ENCODE measurements at regions not wholly inside any gene's neighbourhood (a gene's known extent, or its start where the extent isn't known, plus 50 kb on each side); places are given as distances from the start of the nearest gene placed in this dataset.

DNA sequence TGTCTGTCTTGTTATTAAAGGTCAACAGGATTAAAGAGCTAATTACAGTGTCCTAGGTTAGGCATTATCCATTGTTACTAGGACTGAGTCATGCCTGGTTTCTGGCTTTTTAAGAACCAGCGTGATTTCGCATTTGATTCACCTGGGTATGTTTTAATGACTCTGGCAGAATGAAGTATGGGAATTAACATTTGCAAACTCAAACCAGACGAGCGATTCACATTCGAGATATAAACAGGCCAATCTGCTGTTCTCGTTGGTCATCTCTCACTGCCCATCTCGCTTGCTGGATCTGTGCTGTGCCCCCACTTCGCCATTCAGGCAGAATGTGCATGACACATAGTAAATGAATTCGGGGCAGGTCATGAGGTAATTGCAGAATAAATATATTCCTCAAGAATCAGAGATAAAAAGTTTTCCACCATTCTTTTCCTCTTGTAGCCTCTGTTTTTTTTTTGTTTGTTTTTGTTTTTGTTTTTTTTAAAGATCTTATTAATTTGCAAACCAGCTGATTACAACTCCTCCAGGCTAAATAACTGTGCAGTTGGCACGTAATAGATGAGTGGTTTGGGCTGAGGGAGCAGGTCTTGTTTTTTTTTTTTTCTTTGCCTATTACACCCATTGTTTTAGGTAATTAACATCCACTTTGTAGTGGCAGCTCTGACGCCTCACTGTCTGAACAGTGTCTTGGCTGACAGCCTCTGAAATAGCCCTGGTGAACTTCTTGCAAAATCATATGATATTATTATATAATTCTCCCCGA is 313.5 kb upstream of the MSX2 start:
- no peak for DNase-seq (ENCODE audit: low read depth in 3 of 3)

DNA sequence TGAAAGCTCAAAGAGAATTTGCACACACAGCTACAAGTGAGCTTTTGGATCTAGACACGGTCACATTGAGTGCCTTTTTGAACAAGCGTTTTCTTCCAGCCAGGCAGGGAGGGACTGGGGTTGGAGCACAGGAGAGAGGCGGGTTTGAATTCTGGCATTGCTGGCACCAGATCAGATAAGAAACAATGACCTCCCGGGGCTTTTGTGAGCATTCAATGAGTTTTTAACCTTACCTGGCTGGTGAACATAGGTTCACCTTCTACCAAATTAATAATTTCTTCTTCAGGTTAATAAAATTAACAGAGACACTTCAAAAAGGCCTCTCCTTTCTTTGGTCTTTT is 312.9 kb upstream of the MSX2 start:
- DNase-seq (ENCODE audit: low read depth in 3 of 3): no peak

DNA sequence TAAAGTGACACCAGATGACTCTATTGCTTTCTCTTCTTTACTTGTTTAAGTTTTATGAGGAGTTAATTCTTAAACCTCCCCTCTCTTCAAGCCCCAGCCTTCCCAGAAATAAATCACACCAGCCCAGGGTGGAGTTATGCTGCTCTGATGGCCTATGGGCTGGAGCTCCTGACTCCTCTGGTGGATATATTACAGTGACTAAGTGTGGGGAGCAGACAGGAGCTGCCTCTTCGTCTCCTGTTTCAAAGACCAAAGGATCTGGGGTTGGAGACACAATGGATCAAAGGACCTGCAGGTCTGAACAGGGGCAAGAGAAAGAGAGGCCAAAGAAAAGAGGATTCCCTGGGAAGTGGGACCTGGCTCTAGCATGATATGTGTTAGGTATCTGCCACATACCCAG is 312.0 kb upstream of the MSX2 start:
- DNase-seq (ENCODE audit: low read depth in 3 of 3): no peak

DNA sequence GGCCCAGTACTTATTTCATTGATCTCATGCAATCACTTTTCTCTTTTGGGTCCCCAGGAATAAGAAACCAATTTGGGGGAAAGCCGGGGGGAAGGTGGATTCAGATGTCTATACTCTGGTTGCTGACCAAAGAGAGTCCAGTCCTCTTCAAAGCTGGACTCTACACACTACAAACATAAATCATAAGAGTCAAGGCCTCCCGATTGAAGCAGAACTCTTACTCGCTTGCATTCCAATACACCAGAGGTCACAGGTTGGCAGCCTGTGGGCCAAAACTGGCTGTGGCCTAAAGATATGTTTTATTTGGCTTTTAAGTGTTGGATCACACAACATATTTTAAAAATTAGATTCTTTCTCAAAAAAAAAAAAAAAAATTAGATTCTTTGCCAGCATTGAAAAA is 311.4 kb upstream of the MSX2 start:
- no peak for DNase-seq (ENCODE audit: low read depth in 3 of 3)

DNA sequence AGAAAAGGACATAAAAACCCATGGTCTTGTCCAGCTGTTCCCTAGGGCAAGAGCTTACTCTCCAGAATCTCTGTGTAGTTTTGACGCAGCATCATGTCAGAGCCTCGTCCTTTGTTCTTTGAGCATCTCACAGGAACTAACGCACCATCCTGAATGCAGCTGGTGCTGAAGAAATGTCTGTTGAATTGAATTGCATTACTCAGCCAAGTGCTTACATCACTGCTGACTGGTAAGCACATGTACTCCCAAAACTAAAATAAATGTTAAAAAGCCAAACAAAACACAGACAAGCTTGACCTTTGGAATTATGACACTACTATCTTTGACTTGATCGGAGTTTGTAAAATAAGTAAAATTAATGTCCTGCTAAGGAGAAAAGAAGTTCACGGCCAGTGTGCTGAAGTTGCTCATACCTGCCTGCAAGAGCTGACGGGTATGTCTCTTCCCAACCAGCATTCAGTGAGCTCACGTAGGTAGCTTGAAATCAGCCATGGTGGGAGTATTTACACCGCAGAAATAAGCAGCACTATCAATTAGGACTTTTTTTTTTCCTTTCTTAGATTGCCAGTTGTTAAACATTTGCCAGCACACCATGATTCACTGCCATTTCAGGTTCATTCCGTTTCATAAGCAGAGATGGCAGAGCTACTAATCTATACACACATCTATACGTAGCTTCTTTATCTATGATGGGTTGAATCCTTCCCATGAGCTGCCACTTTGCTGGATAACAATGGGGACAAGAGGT is 310.6 kb upstream of the MSX2 start:
- DNase-seq (ENCODE audit: low read depth in 3 of 3): no peak

DNA sequence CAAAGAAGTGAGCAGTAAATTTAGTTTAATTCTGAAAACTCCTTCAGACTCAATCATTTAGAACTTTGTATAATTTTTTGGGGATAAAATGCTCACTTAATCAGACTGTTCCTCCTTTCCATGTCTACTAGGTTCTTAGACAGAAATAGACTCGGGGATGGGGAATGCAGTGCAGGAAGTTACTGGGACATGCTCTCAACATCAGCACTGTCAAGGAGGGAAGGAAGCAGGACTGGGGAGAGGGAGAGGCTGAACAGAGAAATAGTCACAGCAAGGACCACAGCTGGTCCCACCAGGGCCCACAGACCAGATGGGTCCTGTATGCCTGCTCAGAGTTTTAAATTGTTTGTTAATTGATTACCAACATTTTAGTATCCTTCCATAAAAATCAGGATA is 310.1 kb upstream of the MSX2 start:
- no peak for DNase-seq (ENCODE audit: low read depth in 3 of 3)

DNA sequence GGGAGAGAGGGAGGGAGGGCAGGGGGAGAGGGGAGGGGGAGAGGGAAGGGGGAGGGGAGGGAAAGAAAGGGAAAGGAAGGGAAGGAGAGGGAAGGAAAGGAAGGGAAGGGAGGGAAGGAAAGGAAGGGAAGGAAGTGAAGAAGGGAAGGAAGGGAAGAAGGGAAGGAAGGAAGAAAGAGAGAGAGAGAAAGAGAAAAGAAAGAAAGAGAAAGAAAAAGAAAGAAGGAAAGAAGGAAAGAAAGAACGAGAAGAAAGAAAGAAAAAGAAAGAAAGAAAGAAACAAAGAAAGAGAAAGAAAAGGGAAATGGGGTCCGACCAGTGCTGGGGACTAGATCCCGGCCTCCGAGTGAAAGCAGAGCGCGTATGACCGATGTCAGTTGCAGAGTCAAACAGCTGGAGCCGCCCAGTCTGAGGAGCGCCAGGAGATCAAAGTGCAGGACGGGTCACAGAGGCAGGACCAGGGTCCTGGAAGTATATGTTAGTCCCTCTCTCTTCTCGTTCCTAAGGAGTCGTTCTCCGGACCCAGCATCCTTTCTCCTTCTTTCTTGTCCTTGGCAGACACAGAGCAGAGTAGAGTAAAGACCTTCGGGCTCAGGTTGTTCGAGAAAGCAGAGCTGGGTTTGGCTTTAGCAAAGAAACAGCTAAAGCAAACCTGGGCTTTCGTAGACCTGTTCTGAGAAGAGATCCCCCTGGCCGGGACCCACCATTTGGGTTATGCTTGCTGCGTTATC is 305.4 kb upstream of the MSX2 start:
- DNase-seq (ENCODE audit: low read depth in 3 of 3): no peak

DNA sequence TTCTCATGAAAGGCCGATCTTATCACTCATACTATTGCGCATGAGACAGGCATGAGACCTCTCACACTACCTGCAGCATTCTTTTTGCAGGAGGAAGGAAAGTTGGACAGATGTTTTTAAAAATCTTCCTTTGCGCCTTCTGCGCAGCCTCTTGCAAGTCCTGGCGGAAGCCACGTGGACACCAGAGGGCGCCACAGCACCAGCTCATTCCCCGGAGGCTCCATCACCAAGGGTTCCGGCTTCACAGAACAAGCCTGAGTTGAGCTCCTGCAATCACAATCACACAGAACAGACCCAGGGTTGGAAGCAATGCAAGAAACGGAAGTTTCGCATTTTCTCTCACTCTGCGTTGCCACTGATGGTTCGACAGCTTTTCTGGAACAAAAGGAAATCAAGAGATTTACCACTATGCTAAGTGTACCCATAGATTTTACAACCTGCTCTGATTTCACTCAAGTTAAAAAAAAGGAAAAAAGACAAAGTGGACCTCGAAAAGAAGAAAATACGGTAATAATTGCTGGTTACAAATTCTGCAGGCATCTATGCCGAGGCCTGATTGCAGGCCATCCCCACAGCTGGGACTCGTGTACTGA is 304.7 kb upstream of the MSX2 start:
- DNase-seq (ENCODE audit: low read depth in 3 of 3): peak; percentile 60 to 74 (median 73)

DNA sequence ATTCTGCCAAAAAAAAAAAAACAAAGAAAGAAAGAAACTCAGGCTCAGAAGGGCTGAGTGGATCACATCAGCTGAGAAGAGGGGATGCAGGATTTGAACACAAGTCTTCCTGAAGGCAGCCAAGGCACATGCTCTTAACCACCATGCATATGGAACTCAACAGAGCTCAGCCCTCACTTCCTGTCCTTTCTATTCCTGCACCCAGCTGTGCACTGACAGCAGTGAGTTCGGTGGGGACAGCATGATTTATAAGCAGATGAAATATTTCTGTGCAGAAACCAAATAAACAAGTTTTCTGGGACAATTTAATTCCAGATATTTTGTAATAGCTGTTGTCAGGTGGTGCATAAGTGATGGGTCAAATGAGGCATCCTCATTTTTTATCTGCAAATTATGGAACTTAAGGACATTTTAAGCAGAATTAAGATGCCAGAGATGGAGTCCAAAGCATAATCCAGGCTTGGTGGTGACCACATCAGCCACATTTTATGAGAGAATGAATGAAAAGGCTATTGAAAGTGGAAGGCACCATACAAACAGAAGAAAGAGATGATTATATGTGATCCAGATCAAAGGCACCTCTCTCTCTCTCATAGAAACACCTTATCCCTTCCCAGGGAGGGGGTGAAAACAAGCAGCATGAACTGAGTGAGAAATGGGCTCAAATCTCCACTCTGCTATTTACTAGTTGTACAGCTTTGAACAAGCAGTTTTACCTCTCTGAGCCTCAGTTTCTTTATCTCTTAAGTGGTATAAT is 303.6 kb upstream of the MSX2 start:
- DNase-seq (ENCODE audit: low read depth in 3 of 3): no peak

DNA sequence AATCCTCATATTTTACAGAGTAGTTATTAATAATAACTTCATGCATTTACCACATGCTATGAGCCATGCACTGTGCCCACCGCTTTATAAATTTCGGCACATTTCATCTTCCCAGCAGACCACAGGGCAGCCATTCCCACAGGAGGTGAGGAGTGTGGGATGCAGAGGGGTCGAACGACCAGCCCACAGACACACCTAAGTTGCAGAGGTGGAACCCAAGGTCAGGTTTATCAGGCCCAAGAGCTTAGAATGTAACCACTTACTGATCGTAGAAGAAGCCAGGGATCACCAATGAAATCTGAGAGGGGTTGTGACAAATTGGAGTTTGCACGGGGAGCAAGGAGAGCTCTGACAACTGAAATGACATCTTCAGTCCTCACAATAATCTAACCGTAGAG is 303.0 kb upstream of the MSX2 start:
- no peak for DNase-seq (ENCODE audit: low read depth in 3 of 3)

DNA sequence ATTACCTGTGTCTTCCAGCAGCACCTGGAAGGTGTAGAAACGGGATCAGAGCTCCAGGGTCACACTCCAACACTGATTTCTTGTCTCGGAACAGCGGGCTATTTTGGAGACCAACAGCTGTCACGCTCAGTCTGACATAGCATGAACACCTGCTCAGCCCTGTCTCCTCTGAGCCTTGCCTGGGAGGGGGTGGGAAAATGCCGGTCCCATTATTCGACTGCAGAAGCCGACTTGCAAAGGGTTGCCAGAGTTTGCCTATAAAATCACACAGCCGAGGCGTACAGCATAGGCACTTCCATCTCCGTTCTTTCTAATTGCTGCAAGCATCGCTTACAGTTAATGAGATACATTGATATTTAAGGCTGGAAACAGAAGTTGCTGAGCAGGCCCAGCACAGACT is 300.8 kb upstream of the MSX2 start:
- DNase-seq (ENCODE audit: low read depth in 3 of 3): no peak

DNA sequence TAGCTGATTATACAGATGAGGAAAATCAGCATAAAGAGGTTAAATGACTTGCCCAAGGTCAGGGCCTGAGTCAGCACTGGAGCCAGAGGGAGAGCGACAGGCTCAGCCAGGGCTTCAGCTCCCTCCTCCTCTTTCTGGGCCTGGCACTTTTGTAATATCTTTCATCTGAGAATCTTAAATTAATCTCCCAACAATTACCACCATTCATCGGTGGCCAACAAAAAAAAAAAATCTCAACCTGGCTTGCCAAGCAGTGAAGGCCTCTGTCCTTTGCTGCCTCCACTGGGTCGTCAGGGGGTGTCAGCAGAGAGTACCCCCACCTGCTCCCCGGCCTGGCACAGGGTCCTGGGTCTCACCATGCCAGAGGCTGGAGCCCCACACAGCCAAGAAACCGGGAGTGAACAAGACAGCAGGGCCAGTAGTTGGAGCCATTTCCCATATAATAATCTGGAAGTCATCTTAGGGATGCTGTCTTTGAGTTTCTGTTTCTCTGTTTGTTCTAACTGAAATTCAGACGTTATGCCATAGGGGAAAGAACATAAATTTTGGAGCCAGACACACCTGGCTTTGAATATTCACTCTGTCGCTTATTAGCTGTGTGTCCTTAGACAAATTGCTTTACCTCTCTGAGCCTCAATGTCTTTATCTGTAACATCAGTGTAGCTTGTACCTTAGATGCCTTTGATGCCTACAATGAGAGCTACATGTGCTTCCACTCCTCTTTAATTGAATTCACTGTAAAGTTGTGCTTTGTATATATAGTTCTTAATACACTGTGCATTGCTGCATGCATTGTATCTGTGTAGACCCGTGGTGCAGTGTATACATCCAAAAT is 299.9 kb upstream of the MSX2 start:
- DNase-seq (ENCODE audit: low read depth in 3 of 3): no peak

DNA sequence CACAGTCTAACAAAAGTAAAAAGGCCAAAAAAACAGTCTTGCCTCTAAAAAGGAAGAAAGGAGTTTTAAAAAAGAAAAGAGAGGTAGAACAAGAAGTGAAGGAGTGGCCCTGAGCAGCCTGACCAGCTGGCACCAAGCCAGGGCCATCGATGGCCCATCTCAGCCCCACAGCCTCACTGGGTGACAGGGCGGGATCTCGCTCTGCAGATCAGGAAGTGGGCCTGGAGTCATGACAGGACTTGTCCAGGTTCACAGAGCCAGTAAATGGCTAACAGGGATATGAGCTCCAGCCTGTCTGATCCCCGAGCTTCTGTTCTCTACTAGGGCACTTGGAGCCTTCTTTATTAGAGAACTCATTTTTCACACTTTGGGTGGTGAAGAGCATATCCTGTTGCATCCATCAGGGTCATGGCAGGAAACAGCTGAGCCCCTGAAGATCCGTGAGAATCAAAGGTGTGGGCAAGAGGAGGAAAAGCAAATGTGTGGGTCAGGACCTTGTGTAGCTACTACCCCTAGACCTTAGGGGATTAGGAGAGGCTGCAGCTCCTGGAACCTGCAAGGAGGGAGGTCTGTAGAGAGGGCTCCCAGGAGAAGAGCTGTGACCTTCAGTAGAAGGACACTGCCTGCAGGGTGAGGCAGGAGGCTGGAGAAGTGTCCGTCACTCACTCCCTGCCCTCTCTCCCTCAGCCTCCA is 299.0 kb upstream of the MSX2 start:
- no peak for DNase-seq (ENCODE audit: low read depth in 3 of 3)

DNA sequence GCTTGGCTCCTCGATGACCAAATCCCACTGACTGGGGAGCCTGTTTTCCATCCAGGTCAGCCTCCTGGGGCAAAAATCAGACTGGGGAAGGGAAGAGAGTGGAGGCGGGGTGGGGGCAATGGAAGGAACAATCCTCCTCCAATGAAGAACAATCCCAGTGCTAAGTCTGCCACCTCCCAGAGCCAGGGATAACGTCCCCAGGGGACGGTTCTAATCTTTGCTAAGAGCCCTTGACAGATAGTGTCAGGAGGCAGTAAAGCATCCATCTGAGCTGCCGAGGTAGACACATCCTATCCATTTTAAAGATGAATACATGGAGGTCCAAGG is 298.5 kb upstream of the MSX2 start:
- no peak for DNase-seq (ENCODE audit: low read depth in 3 of 3)

DNA sequence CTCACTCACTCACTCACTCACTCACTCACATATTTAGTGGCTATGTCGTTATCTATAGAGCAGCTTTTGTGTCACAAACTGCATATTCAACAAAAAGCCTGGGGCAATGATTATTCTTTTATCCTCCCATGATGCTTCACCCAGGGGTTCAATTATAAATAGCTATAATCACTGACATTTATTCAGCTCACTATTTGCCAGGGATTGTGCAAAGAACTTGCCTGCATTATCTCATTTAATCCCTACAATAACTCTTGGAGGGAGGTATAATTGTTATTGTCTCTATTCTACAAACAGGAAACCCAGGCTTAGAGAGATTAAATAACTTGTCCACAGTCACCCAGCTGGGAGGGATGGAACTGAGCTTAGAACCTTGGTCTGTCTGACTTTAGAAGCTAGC is 298.0 kb upstream of the MSX2 start:
- no peak for DNase-seq (ENCODE audit: low read depth in 3 of 3)

DNA sequence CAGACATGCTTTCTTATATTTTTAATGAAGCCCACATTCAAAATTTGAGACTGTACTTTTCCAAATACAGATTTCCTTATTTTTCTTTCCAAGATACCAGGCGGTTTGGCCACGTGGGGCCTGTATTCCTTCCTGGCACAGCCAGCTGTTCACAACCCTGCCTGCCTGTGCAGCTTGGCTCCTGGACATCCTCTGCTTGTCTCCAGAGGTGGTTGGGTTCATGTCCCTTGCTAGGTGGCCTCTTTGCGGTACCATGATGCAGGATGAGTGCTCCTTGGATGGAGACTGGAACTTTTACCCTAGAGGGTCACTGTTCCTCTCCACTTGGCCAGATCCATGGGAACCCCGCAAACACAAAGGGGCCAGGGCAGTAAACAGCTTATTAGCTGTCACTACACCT is 297.5 kb upstream of the MSX2 start:
- no peak for DNase-seq (ENCODE audit: low read depth in 3 of 3)

DNA sequence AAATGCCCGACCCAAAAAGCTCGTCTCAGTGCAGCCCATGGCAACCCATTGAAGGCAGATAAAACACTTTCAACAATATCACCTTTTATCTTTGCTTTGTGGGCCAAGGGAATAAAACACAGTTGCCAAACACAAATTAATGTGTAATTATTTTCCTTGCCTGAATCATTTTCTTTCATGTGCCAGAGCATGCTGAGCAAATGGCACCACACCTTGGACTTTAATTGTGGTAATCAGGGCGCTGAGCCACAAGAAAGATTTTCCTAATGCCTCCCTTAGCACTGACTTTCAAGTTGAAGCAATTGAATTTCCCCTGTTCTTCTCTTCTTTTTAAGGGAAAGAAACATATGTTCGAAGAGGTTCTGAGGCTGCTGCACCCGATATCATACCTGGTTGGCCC is 297.1 kb upstream of the MSX2 start:
- no peak for DNase-seq (ENCODE audit: low read depth in 3 of 3)

DNA sequence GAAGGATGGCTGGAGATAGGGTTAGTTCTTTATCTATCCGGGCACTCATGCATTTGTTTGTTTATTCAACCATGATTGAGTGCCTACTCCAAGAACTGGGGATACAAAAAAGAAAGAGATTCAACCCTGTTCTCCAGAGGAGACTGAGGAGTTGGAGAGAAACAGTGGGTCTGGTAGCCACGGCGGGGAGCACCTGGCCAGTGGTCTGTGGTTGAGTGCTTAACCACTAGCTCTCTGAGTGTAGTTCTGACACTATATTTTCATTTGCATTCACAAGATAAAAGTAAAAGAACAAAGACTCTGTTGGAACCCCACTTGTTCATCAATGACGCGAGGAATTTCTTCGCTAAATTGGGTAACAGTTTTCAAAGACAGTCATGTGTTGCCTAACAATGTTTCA is 295.5 kb upstream of the MSX2 start:
- no peak for DNase-seq (ENCODE audit: low read depth in 3 of 3)

DNA sequence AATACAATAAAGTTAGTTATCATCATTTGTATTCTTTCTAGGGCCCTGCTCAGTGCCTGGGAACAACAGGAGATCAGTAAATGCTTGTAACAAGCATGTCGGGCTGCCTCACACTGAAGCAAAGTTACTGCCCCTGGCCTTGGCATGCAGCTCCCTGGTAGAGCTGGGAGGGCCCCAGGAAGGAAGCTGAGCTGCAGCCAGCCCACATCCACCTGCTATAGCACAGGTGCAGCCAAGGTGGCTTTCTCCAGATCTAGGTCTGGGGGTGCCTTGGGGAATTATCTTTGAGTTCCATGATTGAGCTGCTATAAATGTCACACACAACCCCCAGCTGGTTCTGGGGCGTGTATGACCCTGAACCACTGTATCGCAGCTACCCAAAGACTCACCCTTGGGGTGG is 293.4 kb upstream of the MSX2 start:
- DNase-seq (ENCODE audit: low read depth in 3 of 3): no peak

DNA sequence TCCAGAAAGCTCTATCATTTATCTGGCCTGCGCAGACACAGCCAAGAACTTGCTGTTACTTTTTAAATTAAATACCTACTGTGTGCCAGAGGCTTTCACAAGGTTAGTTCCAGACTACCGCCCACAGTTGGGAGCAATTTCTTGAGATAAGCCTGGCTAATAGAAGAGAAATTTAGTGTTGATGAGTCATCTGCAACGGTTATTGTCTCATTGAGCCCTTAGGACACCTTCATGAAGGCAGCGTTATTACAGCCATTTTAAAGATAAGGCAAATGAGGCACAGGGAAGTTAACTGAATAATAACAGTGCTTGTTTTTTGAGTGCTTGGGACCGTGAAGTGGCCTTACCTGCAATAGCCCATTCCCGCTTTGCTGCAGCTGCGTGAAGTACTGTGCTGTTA is 292.9 kb upstream of the MSX2 start:
- DNase-seq (ENCODE audit: low read depth in 3 of 3): no peak

DNA sequence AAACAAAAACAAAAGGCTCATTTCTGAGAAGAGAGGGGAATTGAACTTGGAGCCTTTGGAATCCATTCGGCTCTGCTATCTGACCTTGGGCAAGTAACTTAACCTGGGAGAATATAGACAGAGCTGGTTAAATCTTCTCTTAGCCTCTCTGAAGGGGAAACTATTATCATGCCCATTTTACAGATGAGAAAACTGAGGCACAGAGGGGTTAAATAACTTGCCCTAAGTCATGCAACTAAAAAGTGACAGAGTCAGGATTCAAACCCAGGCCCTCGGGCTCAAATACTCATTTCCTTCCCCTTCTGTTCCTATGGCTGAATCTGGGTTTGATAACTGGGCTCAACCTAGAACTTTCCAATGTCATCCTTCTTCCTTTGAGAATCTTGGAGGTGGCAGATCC is 291.3 kb upstream of the MSX2 start:
- no peak for DNase-seq (ENCODE audit: low read depth in 3 of 3)
